IPS-20b (cell line): ENCODE measurements at regions not wholly inside any gene's neighbourhood (a gene's known extent, or its start where the extent isn't known, plus 50 kb on each side); places are given as distances from the start of the nearest gene placed in this dataset.

Experiments
- H3K27ac ChIP-seq: one replicate; pipeline ENCODE4 v1.5.1; 2013; ENCODE audit warnings: low read length
- H3K27me3 ChIP-seq: 2 replicates; pipeline ENCODE4 v1.6.1; 2013; ENCODE audit warnings: mild to moderate bottlenecking, low read length, inconsistent platforms; ENCODE audit not compliant: insufficient read depth
- H3K36me3 ChIP-seq: 2 replicates; pipeline ENCODE4 v1.6.1; 2013; ENCODE audit warnings: low read depth, mild to moderate bottlenecking, inconsistent platforms, low read length, moderate library complexity; ENCODE audit not compliant: insufficient read depth
- H3K4me1 ChIP-seq: 2 replicates; pipeline ENCODE4 v1.6.1; 2013; ENCODE audit warnings: mild to moderate bottlenecking, control low read depth, inconsistent platforms, low read length, moderate library complexity; ENCODE audit not compliant: insufficient read depth
- H3K4me3 ChIP-seq: 2 replicates; pipeline ENCODE4 v1.5.1; 2013; ENCODE audit warnings: mild to moderate bottlenecking, low read length, inconsistent platforms
- H3K9ac ChIP-seq: 2 replicates; pipeline ENCODE4 v1.6.1; 2013; ENCODE audit warnings: low read depth, mild to moderate bottlenecking, inconsistent platforms, low read length, moderate library complexity
- H3K9me3 ChIP-seq: 2 replicates; pipeline ENCODE4 v1.6.1; 2013; ENCODE audit warnings: mild to moderate bottlenecking, low read depth, low read length, inconsistent platforms; ENCODE audit not compliant: insufficient read depth

- H3K9ac ChIP-seq: no peak overlapping the region
- H3K4me3 ChIP-seq: no peak overlapping the region
- no peaks in the 10 kb centered on the region for H3K36me3 ChIP-seq
- H3K27me3 ChIP-seq: no peaks in the 10 kb centered on the region; the same call in 1 of the 2 replicates
- no peak overlapping the region for H3K27ac ChIP-seq
- no peaks in the 10 kb centered on the region for H3K9me3 ChIP-seq
- H3K4me1 ChIP-seq: peaks cover 6% of the 10 kb centered on the region; the same call in 1 of the 2 replicates
Measured at GRCh38 chr2:501130-501529, 176.1 kb downstream of the TMEM18 start.

- Histone ChIP-seq H3K27ac (no peak overlapping the region), H3K9me3 (no peaks in the 10 kb centered on the region), H3K4me1 (no peaks in the 10 kb centered on the region), H3K9ac (no peak overlapping the region), H3K36me3 (no peaks in the 10 kb centered on the region), H3K4me3 (no peak overlapping the region), H3K27me3 (no peaks in the 10 kb centered on the region; the same call in 1 of the 2 replicates)
Measured at GRCh38 chr2:499726-500125, 177.5 kb downstream of the TMEM18 start.

GRCh38 chr2:498493-499178 is 178.6 kb downstream of the TMEM18 start:
- Histone ChIP-seq H3K27ac (no peak overlapping the region), H3K4me3 (no peak overlapping the region), H3K36me3 (no peaks in the 10 kb centered on the region), H3K4me1 (no peaks in the 10 kb centered on the region), H3K9ac (no peak overlapping the region), H3K27me3 (no peaks in the 10 kb centered on the region; the same call in 1 of the 2 replicates), H3K9me3 (no peaks in the 10 kb centered on the region)

- H3K4me1 ChIP-seq: no peaks in the 10 kb centered on the region
- no peaks in the 10 kb centered on the region for H3K9me3 ChIP-seq
- H3K36me3 ChIP-seq: no peaks in the 10 kb centered on the region
- H3K4me3 ChIP-seq: no peak overlapping the region
- H3K9ac ChIP-seq: no peak overlapping the region
- no peaks in the 10 kb centered on the region; the same call in 1 of the 2 replicates for H3K27me3 ChIP-seq
- no peak overlapping the region for H3K27ac ChIP-seq
Measured at GRCh38 chr2:497770-498492, 179.3 kb downstream of the TMEM18 start.

- Histone ChIP-seq H3K9ac (no peak overlapping the region), H3K27ac (no peak overlapping the region)
Measured at GRCh38 chr2:496729-497128, 180.5 kb downstream of the TMEM18 start.

GRCh38 chr2:495745-496275 is 181.4 kb downstream of the TMEM18 start:
- H3K4me3 ChIP-seq: no peak overlapping the region
- H3K27me3 ChIP-seq: no peaks in the 10 kb centered on the region; the same call in 1 of the 2 replicates
- H3K4me1 ChIP-seq: no peaks in the 10 kb centered on the region
- no peak overlapping the region for H3K9ac ChIP-seq
- H3K27ac ChIP-seq: no peak overlapping the region
- H3K9me3 ChIP-seq: no peaks in the 10 kb centered on the region
- H3K36me3 ChIP-seq: no peaks in the 10 kb centered on the region

More at GRCh38 chr2:496729-497128, 180.5 kb downstream of the TMEM18 start:
- Histone ChIP-seq H3K4me3 (no peak overlapping the region), H3K27me3 (no peaks in the 10 kb centered on the region; the same call in 1 of the 2 replicates), H3K9me3 (no peaks in the 10 kb centered on the region), H3K36me3 (no peaks in the 10 kb centered on the region), H3K4me1 (no peaks in the 10 kb centered on the region)

- no peaks in the 10 kb centered on the region; the same call in 1 of the 2 replicates for H3K27me3 ChIP-seq
- no peak overlapping the region for H3K27ac ChIP-seq
- H3K4me1 ChIP-seq: no peaks in the 10 kb centered on the region
- H3K4me3 ChIP-seq: no peak overlapping the region
- H3K36me3 ChIP-seq: no peaks in the 10 kb centered on the region
- no peaks in the 10 kb centered on the region for H3K9me3 ChIP-seq
- H3K9ac ChIP-seq: no peak overlapping the region
Measured at GRCh38 chr2:494853-495252, 182.4 kb downstream of the TMEM18 start.

GRCh38 chr2:493228-493627 is 184.0 kb downstream of the TMEM18 start:
- no peaks in the 10 kb centered on the region for H3K9me3 ChIP-seq
- H3K27me3 ChIP-seq: no peaks in the 10 kb centered on the region; the same call in 1 of the 2 replicates
- no peak overlapping the region for H3K27ac ChIP-seq
- H3K36me3 ChIP-seq: no peaks in the 10 kb centered on the region
- H3K9ac ChIP-seq: no peak overlapping the region
- H3K4me1 ChIP-seq: no peaks in the 10 kb centered on the region
- H3K4me3 ChIP-seq: no peak overlapping the region

- H3K9ac ChIP-seq: no peak overlapping the region
- no peaks in the 10 kb centered on the region for H3K36me3 ChIP-seq
- H3K4me3 ChIP-seq: no peak overlapping the region
- no peaks in the 10 kb centered on the region for H3K4me1 ChIP-seq
- no peak overlapping the region for H3K27ac ChIP-seq
- H3K9me3 ChIP-seq: no peaks in the 10 kb centered on the region
- no peaks in the 10 kb centered on the region for H3K27me3 ChIP-seq
Measured at GRCh38 chr2:492178-492577, 185.0 kb downstream of the TMEM18 start.

- H3K9ac ChIP-seq: no peak overlapping the region
- no peak overlapping the region for H3K27ac ChIP-seq
- H3K4me1 ChIP-seq: no peaks in the 10 kb centered on the region
- no peaks in the 10 kb centered on the region for H3K36me3 ChIP-seq
- H3K9me3 ChIP-seq: no peaks in the 10 kb centered on the region
- H3K27me3 ChIP-seq: no peaks in the 10 kb centered on the region
- H3K4me3 ChIP-seq: no peak overlapping the region
Measured at GRCh38 chr2:489838-490237, 187.4 kb downstream of the TMEM18 start.

- Histone ChIP-seq H3K36me3 (no peaks in the 10 kb centered on the region), H3K27ac (no peak overlapping the region), H3K4me3 (no peak overlapping the region), H3K9me3 (no peaks in the 10 kb centered on the region), H3K4me1 (no peaks in the 10 kb centered on the region), H3K27me3 (no peaks in the 10 kb centered on the region), H3K9ac (no peak overlapping the region)
Measured at GRCh38 chr2:489084-489483, 188.1 kb downstream of the TMEM18 start.
